CD14-positive monocyte (primary cell): ENCODE measurements at regions not wholly inside any gene's neighbourhood (a gene's known extent, or its start where the extent isn't known, plus 50 kb on each side); places are given as distances from the start of the nearest gene placed in this dataset.

ENCODE experiments used
- DNase-seq, 3 donors: peaks; one replicate each; pipeline ENCODE4 v3.0.0-alpha.2; 2011 to 2022
- H2AFZ ChIP-seq: 2 replicates; pipeline ENCODE4 v1.6.0; 2012; ENCODE audit warnings: mild to moderate bottlenecking, low read depth, low read length, inconsistent platforms; ENCODE audit not compliant: insufficient read depth, poor library complexity, severe bottlenecking
- H3K27ac ChIP-seq, 2 donors: 1 replicate in 1 of 2; 2 replicates in 1 of 2; pipeline ENCODE4 v1.5.1; 2012 to 2013; ENCODE audit warnings: low read length in 2 of 2, control low read depth in 1 of 2, inconsistent platforms in 1 of 2, low read depth in 1 of 2, mild to moderate bottlenecking in 1 of 2
- H3K27me3 ChIP-seq, 2 donors: one replicate each; pipeline versions ENCODE4 v1.6.0 to v1.6.1; 2011 to 2013; ENCODE audit warnings: low read length in 2 of 2; ENCODE audit not compliant: control insufficient read depth in 2 of 2, insufficient read depth in 2 of 2
- H3K36me3 ChIP-seq, 2 donors: replicated peaks in 1 of 2; 1 replicate in 1 of 2; 2 replicates in 1 of 2; pipeline versions ENCODE4 v1.5.1 to v1.6.1; 2012 to 2013; ENCODE audit warnings: low read length in 2 of 2, control low read depth in 1 of 2, inconsistent platforms in 1 of 2, mild to moderate bottlenecking in 1 of 2; ENCODE audit not compliant: insufficient read depth in 2 of 2, control insufficient read depth in 1 of 2
- H3K4me1 ChIP-seq, 2 donors: 1 replicate in 1 of 2; 2 replicates in 1 of 2; pipeline versions ENCODE4 v1.5.1 to v1.6.1; 2012 to 2013; ENCODE audit warnings: low read length in 2 of 2, control low read depth in 1 of 2, inconsistent platforms in 1 of 2, mild to moderate bottlenecking in 1 of 2, moderate library complexity in 1 of 2; ENCODE audit not compliant: insufficient read depth in 2 of 2, control insufficient read depth in 1 of 2
- H3K4me2 ChIP-seq: replicated peaks from 2 replicates; pipeline ENCODE3; 2012; ENCODE audit warnings: low read length, moderate library complexity, mild to moderate bottlenecking; ENCODE audit not compliant: poor library complexity, severe bottlenecking; ENCODE audit errors: extremely low read depth
- H3K4me3 ChIP-seq, 3 experiments: fragments of 200-600 bp in 1 of 3; sonication (generic) in 1 of 3; replicated peaks in 1 of 3; 1 replicate in 2 of 3; 2 replicates in 1 of 3; pipeline ENCODE4 v1.5.1; 2011 to 2013; ENCODE audit warnings: low read length in 3 of 3, mild to moderate bottlenecking in 3 of 3, control low read depth in 2 of 3, low read depth in 2 of 3, inconsistent platforms in 1 of 3, moderate library complexity in 1 of 3
- H3K79me2 ChIP-seq: 2 replicates; pipeline ENCODE4 v1.6.0; 2012; ENCODE audit warnings: mild to moderate bottlenecking, control low read depth, inconsistent platforms, low read length, moderate library complexity; ENCODE audit not compliant: insufficient read depth
- H3K9ac ChIP-seq: 2 replicates; pipeline ENCODE4 v1.6.0; 2017; ENCODE audit warnings: low read length, mild to moderate bottlenecking; ENCODE audit not compliant: insufficient read depth, poor library complexity, severe bottlenecking
- H3K9me3 ChIP-seq, 2 donors: replicated peaks in 1 of 2; 1 replicate in 1 of 2; 2 replicates in 1 of 2; pipeline versions ENCODE4 v1.5.1 to v1.6.1; 2012 to 2013; ENCODE audit warnings: low read length in 2 of 2, control low read depth in 1 of 2; ENCODE audit not compliant: control insufficient read depth in 1 of 2, insufficient read depth in 1 of 2
- H4K20me1 ChIP-seq: 2 replicates; pipeline ENCODE4 v1.6.0; 2012; ENCODE audit warnings: mild to moderate bottlenecking, low read length, control low read depth, moderate library complexity; ENCODE audit not compliant: insufficient read depth
- H3K27ac Mint-ChIP-seq, 7 donors: one replicate each; pipeline ENCODE4 v1.8.0; 2020; ENCODE audit warnings: mild to moderate bottlenecking in 7 of 7, mixed read lengths in 7 of 7, moderate library complexity in 6 of 7, inconsistent platforms in 2 of 7
- H3K27me3 Mint-ChIP-seq, 3 donors: one replicate each; pipeline ENCODE4 v1.8.0; 2021 to 2022; ENCODE audit warnings: low read depth in 3 of 3, mild to moderate bottlenecking in 3 of 3, mixed read lengths in 3 of 3, moderate library complexity in 3 of 3, inconsistent platforms in 1 of 3
- H3K36me3 Mint-ChIP-seq, 2 donors: one replicate each; pipeline ENCODE4 v1.8.0; 2020; ENCODE audit warnings: mixed read lengths in 2 of 2, inconsistent platforms in 1 of 2, mild to moderate bottlenecking in 1 of 2
- H3K4me1 Mint-ChIP-seq: one replicate; pipeline ENCODE4 v1.8.0; 2020; ENCODE audit warnings: mild to moderate bottlenecking, mixed read lengths
- H3K4me3 Mint-ChIP-seq, 2 donors: one replicate each; pipeline ENCODE4 v1.8.0; 2020; ENCODE audit warnings: mild to moderate bottlenecking in 2 of 2, mixed read lengths in 2 of 2, moderate library complexity in 1 of 2
- H3K9me3 Mint-ChIP-seq, 7 donors: one replicate each; pipeline ENCODE4 v1.8.0; 2020 to 2022; ENCODE audit warnings: mixed read lengths in 7 of 7, mild to moderate bottlenecking in 6 of 7, moderate library complexity in 6 of 7, inconsistent platforms in 2 of 7
- WGBS: methylation state at CpG from one replicate; pipeline ENCODE4 v1.1.5; 2013; ENCODE audit warnings: missing lambda C conversion rate; ENCODE audit not compliant: insufficient coverage; 5-methylcytosine and 5-hydroxymethylcytosine counted together
- intact Hi-C, 2 donors: fragments of 100-400 bp; cut with micrococcal nuclease; formaldehyde crosslinking; loops; one replicate each; pipeline versions ENCODE4 v1.15.0 to v1.15.1; 2023
- TF ChIP-seq, protein P1 (sequence below): fragments of 200-600 bp; IDR thresholded peaks from one replicate; pipeline ENCODE4 v1.8.0; 2022; ENCODE audit warnings: antibody characterized with exemption, mild to moderate bottlenecking

DNA sequence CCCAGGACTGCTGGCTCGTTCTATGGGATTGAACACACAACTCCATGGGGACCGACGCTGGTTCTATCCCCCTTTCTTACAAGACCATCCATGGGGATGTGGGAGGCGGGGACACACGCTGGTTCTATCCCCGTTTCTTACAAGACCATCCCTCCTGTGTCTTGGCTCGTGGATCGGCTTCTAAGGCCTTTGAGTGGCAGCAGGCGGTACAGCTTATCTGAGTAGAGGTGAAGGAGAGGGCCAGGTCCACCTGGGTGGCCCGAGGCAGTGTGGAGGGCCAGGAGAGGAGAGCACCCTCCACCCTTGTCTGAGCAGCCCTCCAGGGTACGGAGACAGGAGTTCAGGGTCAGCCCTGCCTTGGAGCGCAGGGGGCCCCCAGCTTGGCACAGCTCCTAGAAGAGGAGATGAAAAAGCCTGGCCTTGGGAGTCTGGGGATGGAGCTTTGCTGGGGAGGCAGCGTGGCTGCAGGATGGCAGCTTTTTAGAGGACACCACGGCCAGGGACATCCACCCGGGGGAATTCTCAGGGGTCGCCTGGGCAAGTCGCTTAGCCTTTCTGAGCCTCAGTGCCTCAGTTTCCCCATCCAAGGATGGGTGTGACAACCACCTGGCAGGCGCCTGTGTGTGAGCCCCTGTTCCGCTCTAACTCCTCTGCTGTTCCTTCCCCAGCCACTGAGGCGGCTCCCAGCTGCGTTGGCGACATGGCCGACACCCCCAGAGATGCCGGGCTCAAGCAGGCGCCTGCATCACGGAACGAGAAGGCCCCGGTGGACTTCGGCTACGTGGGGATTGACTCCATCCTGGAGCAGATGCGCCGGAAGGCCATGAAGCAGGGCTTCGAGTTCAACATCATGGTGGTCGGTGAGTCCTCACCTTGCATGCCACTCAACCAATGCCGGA, 341.0 kb downstream of the SEC14L1 start:
- peaks cover 27 to 30% of the 10 kb centered on the region in 2 donors for H3K36me3 Mint-ChIP-seq
- peaks cover 23% of the 10 kb centered on the region for H3K4me1 Mint-ChIP-seq
- no peaks in the 10 kb centered on the region for H3K27me3 ChIP-seq
- H4K20me1 ChIP-seq, result peaks cover 100% of the 10 kb centered on the region
- no peak overlapping the region for H3K9ac ChIP-seq
- peaks cover 15 to 24% of the 10 kb centered on the region in 2 donors for H3K4me1 ChIP-seq
- no peak overlapping the region for H3K4me3 ChIP-seq
- intact Hi-C loops, result no loop called here
- peak overlapping the region in 2 of 7 donors; percentile 46 to 81 for H3K27ac Mint-ChIP-seq
- no peak for DNase-seq
- H3K4me3 Mint-ChIP-seq, result no peak overlapping the region
- H2AFZ ChIP-seq, result no peak overlapping the region
- H3K9me3 Mint-ChIP-seq, result peaks cover 0 to 4% (median 0%) of the 10 kb centered on the region in 7 donors
- no peak overlapping the region for H3K27ac ChIP-seq
- H3K27me3 Mint-ChIP-seq, result no peaks in the 10 kb centered on the region
- H3K9me3 ChIP-seq, result no peaks in the 10 kb centered on the region
- H3K4me2 ChIP-seq, result no peak overlapping the region
- WGBS, result 97% methylated on average over 31 of the region's 35 CpGs
- H3K36me3 ChIP-seq, result peaks cover 37 to 71% of the 10 kb centered on the region in 2 donors
- H3K79me2 ChIP-seq, result peaks cover 87% of the 10 kb centered on the region
- TF ChIP-seq, protein P1, sequence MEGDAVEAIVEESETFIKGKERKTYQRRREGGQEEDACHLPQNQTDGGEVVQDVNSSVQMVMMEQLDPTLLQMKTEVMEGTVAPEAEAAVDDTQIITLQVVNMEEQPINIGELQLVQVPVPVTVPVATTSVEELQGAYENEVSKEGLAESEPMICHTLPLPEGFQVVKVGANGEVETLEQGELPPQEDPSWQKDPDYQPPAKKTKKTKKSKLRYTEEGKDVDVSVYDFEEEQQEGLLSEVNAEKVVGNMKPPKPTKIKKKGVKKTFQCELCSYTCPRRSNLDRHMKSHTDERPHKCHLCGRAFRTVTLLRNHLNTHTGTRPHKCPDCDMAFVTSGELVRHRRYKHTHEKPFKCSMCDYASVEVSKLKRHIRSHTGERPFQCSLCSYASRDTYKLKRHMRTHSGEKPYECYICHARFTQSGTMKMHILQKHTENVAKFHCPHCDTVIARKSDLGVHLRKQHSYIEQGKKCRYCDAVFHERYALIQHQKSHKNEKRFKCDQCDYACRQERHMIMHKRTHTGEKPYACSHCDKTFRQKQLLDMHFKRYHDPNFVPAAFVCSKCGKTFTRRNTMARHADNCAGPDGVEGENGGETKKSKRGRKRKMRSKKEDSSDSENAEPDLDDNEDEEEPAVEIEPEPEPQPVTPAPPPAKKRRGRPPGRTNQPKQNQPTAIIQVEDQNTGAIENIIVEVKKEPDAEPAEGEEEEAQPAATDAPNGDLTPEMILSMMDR, result no peak

DNA sequence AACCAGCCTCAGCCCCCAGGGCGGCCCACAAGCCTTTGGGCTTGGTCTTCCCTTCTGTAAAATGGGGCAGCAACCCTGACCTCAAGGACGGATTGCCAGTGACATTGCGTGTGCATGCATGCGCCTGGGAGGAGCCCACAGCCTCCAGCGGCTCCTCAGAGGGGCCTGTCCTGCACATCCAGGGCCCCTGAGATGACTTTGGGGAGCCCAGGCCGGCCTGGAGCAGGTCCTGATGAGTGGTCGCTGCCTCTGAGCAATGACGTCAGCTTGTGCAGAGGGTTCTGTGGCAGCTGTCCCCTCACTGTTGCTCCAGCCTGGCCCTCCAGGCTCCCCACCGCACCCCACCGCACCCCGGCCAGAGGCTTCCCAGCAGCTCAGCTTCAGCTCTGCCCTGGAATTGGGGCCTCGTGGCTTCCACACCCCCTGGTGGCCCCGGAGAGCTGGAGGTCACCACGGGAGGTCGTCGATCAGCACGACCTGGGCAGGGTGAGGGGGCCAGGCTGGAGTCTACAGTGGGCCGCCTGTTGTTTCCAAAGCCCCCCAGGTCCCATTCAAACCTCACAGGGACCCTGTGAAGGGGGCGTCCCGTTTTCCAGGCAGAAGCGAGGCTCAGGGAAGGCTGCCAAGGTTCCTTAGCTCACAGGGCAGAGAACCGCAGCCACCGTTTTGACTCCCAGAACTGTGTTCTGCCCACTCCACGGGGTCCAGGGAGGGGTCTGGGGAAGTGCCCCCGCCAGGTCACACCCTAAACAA, 341.8 kb downstream of the SEC14L1 start:
- Mint-ChIP-seq H3K36me3 (peaks cover 26 to 27% of the 10 kb centered on the region in 2 donors), H3K9me3 (peaks cover 0 to 4% (median 0%) of the 10 kb centered on the region in 7 donors), H3K27ac (no peak overlapping the region), H3K4me1 (peaks cover 14% of the 10 kb centered on the region), H3K4me3 (no peak overlapping the region), H3K27me3 (no peaks in the 10 kb centered on the region)
- H3K4me3 ChIP-seq, result no peak overlapping the region
- H3K36me3 ChIP-seq, result peaks cover 45 to 71% of the 10 kb centered on the region in 2 donors
- H2AFZ ChIP-seq, result no peak overlapping the region
- 94% methylated on average over 24 of the region's 25 CpGs for WGBS
- no peak overlapping the region for H3K9ac ChIP-seq
- DNase-seq, result no peak
- H3K27me3 ChIP-seq, result no peaks in the 10 kb centered on the region
- H3K4me2 ChIP-seq, result no peak overlapping the region
- H3K9me3 ChIP-seq, result no peaks in the 10 kb centered on the region
- TF ChIP-seq, protein P1, result no peak
- H3K27ac ChIP-seq, result no peak overlapping the region
- H4K20me1 ChIP-seq, result peaks cover 100% of the 10 kb centered on the region
- intact Hi-C loops, result no loop called here
- peaks cover 6 to 16% of the 10 kb centered on the region in 2 donors for H3K4me1 ChIP-seq
- peaks cover 79% of the 10 kb centered on the region for H3K79me2 ChIP-seq
